ENCODE measurements at regions not wholly inside any gene's neighbourhood (a gene's known extent, or its start where the extent isn't known, plus 50 kb on each side); places are given as distances from the start of the nearest gene placed in this dataset.

DNA sequence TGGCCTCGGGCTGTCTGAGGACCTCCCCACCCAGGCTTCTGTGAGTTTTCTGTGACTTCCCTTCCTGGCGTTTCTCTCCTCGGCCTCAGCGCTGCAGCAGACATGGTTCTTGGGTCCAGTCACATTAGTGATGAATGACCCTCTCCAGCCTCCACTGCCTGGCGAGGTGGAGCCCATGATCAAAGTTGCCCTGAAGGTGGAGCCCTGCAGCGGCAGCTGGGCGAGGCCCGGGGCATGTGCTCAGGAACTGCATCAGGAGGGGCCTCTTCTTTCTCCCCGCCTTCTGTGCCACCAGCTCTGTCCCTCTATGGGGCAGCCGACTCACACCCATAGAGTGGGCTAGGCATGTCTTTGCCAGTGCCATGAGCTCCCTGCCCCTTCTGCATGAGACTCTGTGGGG is 1079.7 kb downstream of the TBC1D22A start:
- Mint-ChIP-seq H3K4me1 (no peaks in the 10 kb centered on the region), H3K4me3 (no peak overlapping the region), H3K27me3 (ENCODE audit: low read depth) (peaks cover 13% of the 10 kb centered on the region), H3K9me3 (peaks cover 4% of the 10 kb centered on the region), H3K27ac (ENCODE audit: unreplicated experiment) (no peak overlapping the region), H3K36me3 (ENCODE audit: low read depth) (no peaks in the 10 kb centered on the region)
- TF ChIP-seq, protein P1, sequence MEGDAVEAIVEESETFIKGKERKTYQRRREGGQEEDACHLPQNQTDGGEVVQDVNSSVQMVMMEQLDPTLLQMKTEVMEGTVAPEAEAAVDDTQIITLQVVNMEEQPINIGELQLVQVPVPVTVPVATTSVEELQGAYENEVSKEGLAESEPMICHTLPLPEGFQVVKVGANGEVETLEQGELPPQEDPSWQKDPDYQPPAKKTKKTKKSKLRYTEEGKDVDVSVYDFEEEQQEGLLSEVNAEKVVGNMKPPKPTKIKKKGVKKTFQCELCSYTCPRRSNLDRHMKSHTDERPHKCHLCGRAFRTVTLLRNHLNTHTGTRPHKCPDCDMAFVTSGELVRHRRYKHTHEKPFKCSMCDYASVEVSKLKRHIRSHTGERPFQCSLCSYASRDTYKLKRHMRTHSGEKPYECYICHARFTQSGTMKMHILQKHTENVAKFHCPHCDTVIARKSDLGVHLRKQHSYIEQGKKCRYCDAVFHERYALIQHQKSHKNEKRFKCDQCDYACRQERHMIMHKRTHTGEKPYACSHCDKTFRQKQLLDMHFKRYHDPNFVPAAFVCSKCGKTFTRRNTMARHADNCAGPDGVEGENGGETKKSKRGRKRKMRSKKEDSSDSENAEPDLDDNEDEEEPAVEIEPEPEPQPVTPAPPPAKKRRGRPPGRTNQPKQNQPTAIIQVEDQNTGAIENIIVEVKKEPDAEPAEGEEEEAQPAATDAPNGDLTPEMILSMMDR (conservative IDR thresholded peaks at IDR 0.05) = no peak
- no peak for DNase-seq (ENCODE audit: low read depth, low spot score)

DNA sequence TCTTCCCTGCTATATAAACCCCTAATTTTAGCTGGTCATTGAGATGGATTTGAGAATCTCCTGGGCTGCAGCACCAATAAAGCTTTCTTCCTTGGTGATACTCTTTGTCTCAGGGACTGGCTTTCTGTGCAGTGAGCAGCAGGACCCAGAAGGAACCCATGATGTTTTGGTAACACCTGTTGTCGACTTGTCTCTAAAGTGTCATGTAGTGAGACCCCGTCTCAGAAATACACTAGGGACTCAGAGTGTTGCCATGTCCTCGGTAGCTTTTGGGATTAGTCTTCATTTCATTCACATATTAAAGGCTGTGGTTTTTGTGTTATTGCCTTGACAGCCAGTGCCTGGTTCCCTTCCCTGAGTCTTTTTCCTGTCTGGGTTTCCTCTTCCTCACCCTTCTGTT is 1078.7 kb downstream of the TBC1D22A start:
- Mint-ChIP-seq H3K27me3 (ENCODE audit: low read depth) (peaks cover 13% of the 10 kb centered on the region), H3K4me3 (no peak overlapping the region), H3K36me3 (ENCODE audit: low read depth) (no peaks in the 10 kb centered on the region), H3K27ac (ENCODE audit: unreplicated experiment) (no peak overlapping the region), H3K9me3 (peaks cover 4% of the 10 kb centered on the region), H3K4me1 (no peaks in the 10 kb centered on the region)
- DNase-seq (ENCODE audit: low read depth, low spot score) = no peak
- TF ChIP-seq, protein P1 (conservative IDR thresholded peaks at IDR 0.05) = no peak

DNA sequence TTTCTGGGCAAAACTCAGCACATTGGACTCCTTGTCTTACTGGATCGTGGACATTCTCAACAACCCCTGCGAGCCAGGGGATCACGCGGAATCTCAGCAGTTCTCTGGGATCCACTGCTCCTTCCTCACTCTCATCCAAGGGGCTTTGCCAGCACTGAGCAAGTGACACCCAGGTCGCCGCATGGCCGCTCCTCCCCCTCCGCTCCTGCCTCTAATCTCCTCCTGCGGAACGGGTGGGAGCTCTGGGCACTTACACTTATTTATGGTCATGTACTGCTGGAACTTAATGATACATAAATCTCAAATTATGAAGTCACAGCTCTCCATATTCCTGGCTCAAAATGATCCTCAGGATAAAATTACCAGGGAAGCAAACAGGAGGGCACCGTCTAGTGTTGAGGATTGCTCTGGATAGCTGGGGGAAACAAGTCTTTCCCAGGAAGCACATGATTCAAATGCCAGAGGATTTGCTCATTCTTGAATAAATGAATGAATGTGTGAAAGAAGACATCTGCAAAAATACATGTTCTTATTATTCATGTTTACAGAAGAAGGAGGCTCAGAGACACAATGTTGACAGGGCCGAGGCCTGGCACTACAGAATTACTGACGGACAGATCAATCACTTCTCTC is 1077.3 kb downstream of the TBC1D22A start:
- Mint-ChIP-seq H3K27ac (ENCODE audit: unreplicated experiment) (no peak overlapping the region), H3K4me3 (no peak overlapping the region), H3K36me3 (ENCODE audit: low read depth) (no peaks in the 10 kb centered on the region), H3K4me1 (no peaks in the 10 kb centered on the region), H3K9me3 (peaks cover 4% of the 10 kb centered on the region), H3K27me3 (ENCODE audit: low read depth) (peaks cover 11% of the 10 kb centered on the region)
- TF ChIP-seq, protein P1 (conservative IDR thresholded peaks at IDR 0.05) = no peak
- DNase-seq (ENCODE audit: low read depth, low spot score) = no peak

DNA sequence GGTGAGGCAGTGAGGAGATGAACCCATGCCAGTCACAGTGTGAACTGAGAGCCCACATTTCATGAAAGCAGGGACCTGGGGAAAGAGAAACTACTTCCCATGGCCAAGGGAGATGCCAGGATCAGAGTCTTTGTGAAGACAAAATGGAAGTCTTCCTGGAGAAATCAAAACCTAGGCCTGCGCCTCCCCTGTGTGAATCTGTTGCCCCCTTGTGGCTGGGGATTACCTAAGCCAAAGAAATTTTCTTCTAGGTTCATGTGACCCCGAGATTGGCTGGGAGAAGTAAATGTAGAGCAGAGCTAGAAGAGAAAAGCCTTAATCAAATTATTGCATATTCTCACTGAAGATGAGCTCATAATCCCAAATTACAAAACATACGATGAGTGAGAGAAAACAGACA is 1075.3 kb downstream of the TBC1D22A start:
- DNase-seq (ENCODE audit: low read depth, low spot score) = no peak
- TF ChIP-seq, protein P1 (conservative IDR thresholded peaks at IDR 0.05) = peak; percentile 53

DNA sequence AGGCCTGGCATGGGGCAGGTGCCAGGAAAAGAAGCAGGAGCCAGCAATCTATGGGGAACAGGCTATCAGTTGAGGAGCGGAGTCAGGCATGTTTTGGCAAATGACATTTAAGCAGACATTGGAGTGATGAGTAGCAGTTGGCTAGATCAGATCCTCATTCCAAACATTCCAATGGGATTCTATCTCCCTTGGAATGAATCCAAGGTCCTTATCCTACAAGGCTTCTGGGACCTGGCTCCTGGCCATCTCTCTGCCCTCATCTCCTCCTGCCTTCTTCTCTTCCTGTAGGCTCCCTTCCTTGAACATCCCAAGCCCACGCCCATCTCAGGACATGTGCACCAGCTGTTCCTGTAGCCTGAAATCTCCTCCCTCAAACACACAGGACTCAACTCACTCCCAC is 1074.5 kb downstream of the TBC1D22A start:
- TF ChIP-seq, protein P1 (conservative IDR thresholded peaks at IDR 0.05) = no peak
- DNase-seq (ENCODE audit: low read depth, low spot score) = no peak
- H3K36me3 Mint-ChIP-seq (ENCODE audit: low read depth) = no peaks in the 10 kb centered on the region
- no peak overlapping the region for H3K27ac Mint-ChIP-seq (ENCODE audit: unreplicated experiment)
- peaks cover 4% of the 10 kb centered on the region for H3K9me3 Mint-ChIP-seq
- H3K27me3 Mint-ChIP-seq (ENCODE audit: low read depth) = peaks cover 18% of the 10 kb centered on the region
- no peaks in the 10 kb centered on the region for H3K4me1 Mint-ChIP-seq
- no peak overlapping the region for H3K4me3 Mint-ChIP-seq

More for the DNA sequence above, 1075.3 kb downstream of the TBC1D22A start:
- H3K9me3 Mint-ChIP-seq = peaks cover 4% of the 10 kb centered on the region
- no peaks in the 10 kb centered on the region for H3K36me3 Mint-ChIP-seq (ENCODE audit: low read depth)
- H3K27ac Mint-ChIP-seq (ENCODE audit: unreplicated experiment) = no peak overlapping the region
- H3K27me3 Mint-ChIP-seq (ENCODE audit: low read depth) = peaks cover 18% of the 10 kb centered on the region
- H3K4me3 Mint-ChIP-seq = no peak overlapping the region
- no peaks in the 10 kb centered on the region for H3K4me1 Mint-ChIP-seq

All from neural crest cell (in vitro differentiated cells).